ENCODE measurements at regions not wholly inside any gene's neighbourhood (a gene's known extent, or its start where the extent isn't known, plus 50 kb on each side); places are given as distances from the start of the nearest gene placed in this dataset.

- Mint-ChIP-seq H3K9me3 (ENCODE audit: unreplicated experiment) (no peaks in the 10 kb centered on the region), H3K27ac (ENCODE audit: unreplicated experiment) (no peak overlapping the region)
- DNase-seq (ENCODE audit: low spot score) = no peak
These were observed 173.7 kb upstream of the HNRNPA3 start for GRCh38 chr2:177038787-177039484.

DNA sequence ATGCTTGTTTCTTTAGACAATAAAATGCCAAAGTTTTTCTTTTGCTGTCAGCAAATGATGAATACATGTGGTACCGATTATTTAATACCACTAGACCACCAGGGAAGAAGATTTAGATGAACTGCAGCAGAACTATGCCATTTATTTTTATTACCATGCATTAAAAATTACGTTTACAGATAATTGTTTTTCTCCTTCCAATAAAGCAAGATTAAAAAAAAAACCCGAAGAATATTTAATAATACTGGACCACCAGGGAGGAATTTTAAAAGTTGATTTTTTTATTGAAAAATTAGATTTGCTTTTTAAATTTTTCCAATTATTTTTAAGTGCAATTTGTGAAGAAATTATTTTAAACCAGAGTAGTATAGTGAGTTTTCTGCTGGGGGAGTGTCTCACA lies 170.3 kb upstream of the HNRNPA3 start:
- Mint-ChIP-seq H3K4me3 (ENCODE audit: unreplicated experiment) (no peak overlapping the region), H3K4me1 (ENCODE audit: unreplicated experiment) (no peaks in the 10 kb centered on the region), H3K9me3 (ENCODE audit: unreplicated experiment) (no peaks in the 10 kb centered on the region), H3K27me3 (ENCODE audit: unreplicated experiment) (peaks cover 2% of the 10 kb centered on the region), H3K36me3 (ENCODE audit: low read depth, unreplicated experiment) (no peaks in the 10 kb centered on the region), H3K27ac (ENCODE audit: unreplicated experiment) (no peak overlapping the region)
- no peak for TF ChIP-seq CTCF (IDR thresholded peaks at IDR 0.05; ENCODE audit: unreplicated experiment)
- DNase-seq (ENCODE audit: low spot score) = no peak

More at GRCh38 chr2:177038787-177039484, 173.7 kb upstream of the HNRNPA3 start:
- H3K27me3 Mint-ChIP-seq (ENCODE audit: unreplicated experiment) = no peaks in the 10 kb centered on the region
- H3K4me1 Mint-ChIP-seq (ENCODE audit: unreplicated experiment) = no peaks in the 10 kb centered on the region
- H3K36me3 Mint-ChIP-seq (ENCODE audit: low read depth, unreplicated experiment) = no peaks in the 10 kb centered on the region
- TF ChIP-seq CTCF (IDR thresholded peaks at IDR 0.05; ENCODE audit: unreplicated experiment) = no peak
- H3K4me3 Mint-ChIP-seq (ENCODE audit: unreplicated experiment) = no peak overlapping the region

- H3K27ac Mint-ChIP-seq (ENCODE audit: unreplicated experiment) = no peak overlapping the region
- no peak for TF ChIP-seq CTCF (IDR thresholded peaks at IDR 0.05; ENCODE audit: unreplicated experiment)
- H3K36me3 Mint-ChIP-seq (ENCODE audit: low read depth, unreplicated experiment) = no peaks in the 10 kb centered on the region
- peaks cover 2% of the 10 kb centered on the region for H3K27me3 Mint-ChIP-seq (ENCODE audit: unreplicated experiment)
- DNase-seq (ENCODE audit: low spot score) = no peak
- no peaks in the 10 kb centered on the region for H3K9me3 Mint-ChIP-seq (ENCODE audit: unreplicated experiment)
- no peaks in the 10 kb centered on the region for H3K4me1 Mint-ChIP-seq (ENCODE audit: unreplicated experiment)
- no peak overlapping the region for H3K4me3 Mint-ChIP-seq (ENCODE audit: unreplicated experiment)
These were observed 167.9 kb upstream of the HNRNPA3 start for GRCh38 chr2:177044671-177045070.

DNA sequence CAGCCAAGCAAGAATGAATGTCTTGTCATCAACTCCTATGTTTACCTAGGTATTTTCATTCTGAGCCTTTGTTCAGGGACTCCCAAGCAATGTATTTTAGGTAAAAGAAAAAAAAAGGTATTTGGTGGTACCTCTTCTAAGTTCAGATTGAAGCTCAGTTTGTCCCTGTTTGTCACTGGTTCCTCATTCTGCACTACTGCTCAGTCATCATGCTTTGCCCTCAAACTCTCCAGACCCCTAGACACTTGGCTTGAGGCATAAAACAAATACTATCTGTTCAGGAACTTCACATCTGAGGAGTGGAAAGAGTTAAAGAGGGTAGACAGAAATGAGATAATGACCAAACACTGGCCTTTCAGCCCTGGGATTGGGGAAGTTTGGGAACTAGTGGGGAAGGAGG lies 163.6 kb upstream of the HNRNPA3 start:
- peaks cover 2% of the 10 kb centered on the region for H3K27me3 Mint-ChIP-seq (ENCODE audit: unreplicated experiment)
- TF ChIP-seq CTCF (IDR thresholded peaks at IDR 0.05; ENCODE audit: unreplicated experiment) = no peak
- no peaks in the 10 kb centered on the region for H3K36me3 Mint-ChIP-seq (ENCODE audit: low read depth, unreplicated experiment)
- H3K27ac Mint-ChIP-seq (ENCODE audit: unreplicated experiment) = no peak overlapping the region
- no peaks in the 10 kb centered on the region for H3K4me1 Mint-ChIP-seq (ENCODE audit: unreplicated experiment)
- no peak overlapping the region for H3K4me3 Mint-ChIP-seq (ENCODE audit: unreplicated experiment)
- H3K9me3 Mint-ChIP-seq (ENCODE audit: unreplicated experiment) = no peaks in the 10 kb centered on the region
- DNase-seq (ENCODE audit: low spot score) = no peak

GRCh38 chr2:177051278-177051677 lies 161.3 kb upstream of the HNRNPA3 start:
- H3K9me3 Mint-ChIP-seq (ENCODE audit: unreplicated experiment) = no peaks in the 10 kb centered on the region
- DNase-seq (ENCODE audit: low spot score) = no peak
- peaks cover 2% of the 10 kb centered on the region for H3K27me3 Mint-ChIP-seq (ENCODE audit: unreplicated experiment)

More at GRCh38 chr2:177051278-177051677, 161.3 kb upstream of the HNRNPA3 start:
- Mint-ChIP-seq H3K27ac (ENCODE audit: unreplicated experiment) (no peak overlapping the region), H3K36me3 (ENCODE audit: low read depth, unreplicated experiment) (no peaks in the 10 kb centered on the region), H3K4me3 (ENCODE audit: unreplicated experiment) (no peak overlapping the region), H3K4me1 (ENCODE audit: unreplicated experiment) (no peaks in the 10 kb centered on the region)
- no peak for TF ChIP-seq CTCF (IDR thresholded peaks at IDR 0.05; ENCODE audit: unreplicated experiment)
